Pancreas (tissue), 10 donors: ENCODE measurements at regions not wholly inside any gene's neighbourhood (a gene's known extent, or its start where the extent isn't known, plus 50 kb on each side); places are given as distances from the start of the nearest gene placed in this dataset.

ENCODE experiments used
- ATAC-seq, 4 donors: fragments of 200-7000 bp; cut with Tn5 transposase; one replicate each; pipeline versions ENCODE4 v1.8.0 to v1.9.1; 2020; ENCODE audit warnings: mild to moderate bottlenecking in 4 of 4, moderate library complexity in 4 of 4
- DNase-seq, 6 donors: peaks; one replicate each; pipeline ENCODE4 v3.0.0-alpha.2; 2020
- FAIRE-seq: peaks from 2 replicates; lab custom pipeline; 2012; peaks lifted over from hg19 to GRCh38; lab: Jason Lieb, UNC
- H3K27ac ChIP-seq, 4 donors: fragments of 200-600 bp; sonication (generic); 1 replicate in 3 of 4; 2 replicates in 1 of 4; pipeline versions ENCODE4 v1.5.0 to v1.8.0; 2020
- H3K27me3 ChIP-seq, 4 donors: fragments of 200-600 bp; one replicate each; pipeline ENCODE4 v1.8.0; 2021
- H3K36me3 ChIP-seq, 3 donors: fragments of 200-600 bp; sonication (generic) in 1 of 3; one replicate each; pipeline versions ENCODE4 v1.5.0 to v1.8.0; 2020 to 2021
- H3K4me1 ChIP-seq, 3 donors: fragments of 200-600 bp; one replicate each; pipeline ENCODE4 v1.8.0; 2021
- H3K4me3 ChIP-seq, 4 donors: fragments of 200-600 bp; sonication (generic) in 2 of 4; one replicate each; pipeline versions ENCODE4 v1.5.0 to v1.8.0; 2020 to 2021
- H3K9me3 ChIP-seq, 4 donors: fragments of 200-600 bp; one replicate each; pipeline ENCODE4 v1.8.0; 2021
- CTCF ChIP-seq, 4 donors: fragments of 200-600 bp; sonication (generic) in 3 of 4; IDR thresholded peaks; one replicate each; pipeline versions ENCODE4 v1.5.0 to v1.8.0; 2021; ENCODE audit warnings: antibody characterized with exemption in 4 of 4
- WGBS, 2 donors: extraction: QIAGEN DNeasy Blood & Tissue Kit; methylation state at CpG; one replicate each; pipeline ENCODE4 v1.1.7; 2013; 5-methylcytosine and 5-hydroxymethylcytosine counted together
- intact Hi-C, 3 donors: fragments of 100-400 bp; cut with DNase I; formaldehyde crosslinking; loops; one replicate each; pipeline versions ENCODE4 v1.11.1 to v1.14.2; 2022
- donor health status: healthy with polysubstance abuse.
- donor health status: DM: no; HTN: no; CAD: no; lungs with moderate emphysema.
- donor health status: DM: no; HTN: no; CAD: no.
- donor health status: control.
- donor health status: control.
- donor health status: Bipolar disorder and iron deficiency.
- donor health status: DM: yes; HTN: yes; CAD: no.
- donor health status: DM: no; HTN: no; CAD: no.
- donor health status: DM: no; HTN: no; CAD: no.
- donor health status: DM: yes; HTN: yes; CAD: no.

- H3K27me3 ChIP-seq = no peaks in the 10 kb centered on the region
- FAIRE-seq = no peak
- H3K9me3 ChIP-seq = no peaks in the 10 kb centered on the region
- H3K4me3 ChIP-seq = no peak overlapping the region
- no peaks in the 10 kb centered on the region for H3K36me3 ChIP-seq
- WGBS, 2 donors = 83 to 92% methylated on average over 42 to 44 of the region's 44 CpGs
- H3K27ac ChIP-seq = no peak overlapping the region
- DNase-seq = peak in 2 of 6 donors; percentile 12 to 63
- TF ChIP-seq CTCF (IDR thresholded peaks at IDR 0.05) = no peak
- ATAC-seq = no peak
- intact Hi-C loops = no loop called here
- no peaks in the 10 kb centered on the region for H3K4me1 ChIP-seq
Observed at GRCh38 chr5:28077291-28078240, 1039.2 kb upstream of the CDH9 start.

GRCh38 chr5:28066856-28067255 is 1028.5 kb upstream of the CDH9 start:
- ATAC-seq = no peak
- no peaks in the 10 kb centered on the region for H3K36me3 ChIP-seq
- no peak overlapping the region for H3K4me3 ChIP-seq
- H3K4me1 ChIP-seq = no peaks in the 10 kb centered on the region
- 61 to 69% methylated on average over 3 of the region's 3 CpGs for WGBS, 2 donors
- no peak overlapping the region for H3K27ac ChIP-seq
- peak in 1 of 6 donors; percentile 36 for DNase-seq
- FAIRE-seq = no peak
- TF ChIP-seq CTCF (IDR thresholded peaks at IDR 0.05) = no peak
- no peaks in the 10 kb centered on the region for H3K9me3 ChIP-seq
- intact Hi-C loops = no loop called here
- H3K27me3 ChIP-seq = no peaks in the 10 kb centered on the region

- FAIRE-seq (no peak), ATAC-seq (no peak), DNase-seq (no peak)
- Histone ChIP-seq H3K36me3 (no peaks in the 10 kb centered on the region), H3K4me1 (no peaks in the 10 kb centered on the region), H3K27me3 (no peaks in the 10 kb centered on the region), H3K9me3 (no peaks in the 10 kb centered on the region), H3K4me3 (no peak overlapping the region), H3K27ac (no peak overlapping the region)
- TF ChIP-seq CTCF (IDR thresholded peaks at IDR 0.05) = no peak
- intact Hi-C loops = no loop called here
Observed at GRCh38 chr5:28065656-28066055, 1027.3 kb upstream of the CDH9 start.

GRCh38 chr5:28046596-28046995 is 1008.2 kb upstream of the CDH9 start:
- no peaks in the 10 kb centered on the region for H3K4me1 ChIP-seq
- 10 to 25% methylated on average over 1 of the region's 1 CpG for WGBS, 2 donors
- H3K36me3 ChIP-seq = no peaks in the 10 kb centered on the region
- ATAC-seq (no peak), DNase-seq (no peak), FAIRE-seq (no peak)
- no peak overlapping the region for H3K4me3 ChIP-seq
- no peaks in the 10 kb centered on the region for H3K9me3 ChIP-seq
- H3K27me3 ChIP-seq = no peaks in the 10 kb centered on the region
- H3K27ac ChIP-seq = no peak overlapping the region
- intact Hi-C loops = no loop called here
- no peak for TF ChIP-seq CTCF (IDR thresholded peaks at IDR 0.05)

GRCh38 chr5:28027851-28028250 is 989.5 kb upstream of the CDH9 start:
- no peaks in the 10 kb centered on the region for H3K4me1 ChIP-seq
- DNase-seq = no peak
- no peaks in the 10 kb centered on the region for H3K36me3 ChIP-seq
- H3K27ac ChIP-seq = no peak overlapping the region
- peaks cover 0 to 5% (median 0%) of the 10 kb centered on the region in 4 donors for H3K9me3 ChIP-seq
- FAIRE-seq = no peak
- H3K4me3 ChIP-seq = no peak overlapping the region
- H3K27me3 ChIP-seq = no peaks in the 10 kb centered on the region
- WGBS, 2 donors = 68 to 72% methylated on average over 1 of the region's 1 CpG
- no peak for TF ChIP-seq CTCF (IDR thresholded peaks at IDR 0.05)
- intact Hi-C loops = no loop called here
- ATAC-seq = no peak
